ENCODE measurements at regions not wholly inside any gene's neighbourhood (a gene's known extent, or its start where the extent isn't known, plus 50 kb on each side); places are given as distances from the start of the nearest gene placed in this dataset.

DNA sequence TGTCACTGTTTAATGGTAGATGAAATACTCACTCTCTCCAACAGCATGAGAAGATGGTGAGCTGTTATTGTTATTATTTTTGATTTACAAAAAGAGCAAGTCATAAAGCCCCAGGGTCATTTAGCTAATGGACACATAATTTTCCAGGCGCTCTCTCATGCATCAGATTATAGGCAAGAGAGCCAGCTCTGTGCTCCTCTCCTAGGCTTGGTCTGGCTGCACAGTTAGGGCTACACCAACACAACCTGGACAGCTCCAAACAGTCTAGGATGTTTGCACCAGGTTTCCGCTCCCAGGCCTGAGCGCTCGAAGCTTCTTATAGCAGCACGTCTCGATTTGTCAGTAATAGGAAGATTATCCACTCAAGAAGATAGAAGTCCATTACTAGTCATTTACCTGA is 123.7 kb downstream of the FAM43A start:
- TF ChIP-seq EZH2 (optimal IDR thresholded peaks at IDR 0.05; ENCODE audit: low read depth, low read length) = no peak
- TF ChIP-seq, protein P1, sequence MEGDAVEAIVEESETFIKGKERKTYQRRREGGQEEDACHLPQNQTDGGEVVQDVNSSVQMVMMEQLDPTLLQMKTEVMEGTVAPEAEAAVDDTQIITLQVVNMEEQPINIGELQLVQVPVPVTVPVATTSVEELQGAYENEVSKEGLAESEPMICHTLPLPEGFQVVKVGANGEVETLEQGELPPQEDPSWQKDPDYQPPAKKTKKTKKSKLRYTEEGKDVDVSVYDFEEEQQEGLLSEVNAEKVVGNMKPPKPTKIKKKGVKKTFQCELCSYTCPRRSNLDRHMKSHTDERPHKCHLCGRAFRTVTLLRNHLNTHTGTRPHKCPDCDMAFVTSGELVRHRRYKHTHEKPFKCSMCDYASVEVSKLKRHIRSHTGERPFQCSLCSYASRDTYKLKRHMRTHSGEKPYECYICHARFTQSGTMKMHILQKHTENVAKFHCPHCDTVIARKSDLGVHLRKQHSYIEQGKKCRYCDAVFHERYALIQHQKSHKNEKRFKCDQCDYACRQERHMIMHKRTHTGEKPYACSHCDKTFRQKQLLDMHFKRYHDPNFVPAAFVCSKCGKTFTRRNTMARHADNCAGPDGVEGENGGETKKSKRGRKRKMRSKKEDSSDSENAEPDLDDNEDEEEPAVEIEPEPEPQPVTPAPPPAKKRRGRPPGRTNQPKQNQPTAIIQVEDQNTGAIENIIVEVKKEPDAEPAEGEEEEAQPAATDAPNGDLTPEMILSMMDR (IDR thresholded peaks at IDR 0.05; ENCODE audit: low read length) = no peak

All from MM.1S (cell line).